Activated naive CD4-positive, alpha-beta T cell treated with Interleukin-2 at 50 U/mL for 16 hours (primary cell): ENCODE measurements at regions not wholly inside any gene's neighbourhood (a gene's known extent, or its start where the extent isn't known, plus 50 kb on each side); places are given as distances from the start of the nearest gene placed in this dataset.
"Not testable (repeated sequence)": the region's sequence is repeated elsewhere in the genome, so short reads cannot be mapped to it uniquely, and the experiment has no call there.

Experiments used
- DNase-seq: peaks from one replicate; pipeline ENCODE4 v3.0.0-alpha.2; 2020

GRCh38 chr21:24693779-24694178, 913.5 kb downstream of the MRPL39 start:
- no peak for DNase-seq

- no peak for DNase-seq
These were observed 925.8 kb downstream of the MRPL39 start for GRCh38 chr21:24681456-24681855.

GRCh38 chr21:24671901-24672300, 935.4 kb downstream of the MRPL39 start:
- no peak for DNase-seq

GRCh38 chr21:24658926-24659325, 948.4 kb downstream of the MRPL39 start:
- no peak for DNase-seq

GRCh38 chr21:24658026-24658425, 949.3 kb downstream of the MRPL39 start:
- no peak for DNase-seq

GRCh38 chr21:24649691-24650090, 957.6 kb downstream of the MRPL39 start:
- no peak for DNase-seq

GRCh38 chr21:24636696-24637095, 970.6 kb downstream of the MRPL39 start:
- no peak for DNase-seq

- no peak for DNase-seq
These were observed 972.5 kb downstream of the MRPL39 start for GRCh38 chr21:24634749-24635148.

- DNase-seq: no peak
These were observed 978.7 kb downstream of the MRPL39 start for GRCh38 chr21:24628536-24628935.

GRCh38 chr21:24628046-24628445, 979.2 kb downstream of the MRPL39 start:
- no peak for DNase-seq

GRCh38 chr21:24617819-24618218, 989.5 kb downstream of the MRPL39 start:
- DNase-seq: no peak

GRCh38 chr21:24594082-24594481, 1013.2 kb downstream of the MRPL39 start:
- DNase-seq: no peak

GRCh38 chr21:24590261-24590660, 1017.0 kb downstream of the MRPL39 start:
- no peak for DNase-seq

GRCh38 chr21:24583473-24583872, 1023.8 kb downstream of the MRPL39 start:
- DNase-seq: no peak

GRCh38 chr21:24577301-24577700, 1030.0 kb downstream of the MRPL39 start:
- no peak for DNase-seq

GRCh38 chr21:24561291-24561690, 1046.0 kb downstream of the MRPL39 start:
- no peak for DNase-seq

- DNase-seq: no peak
These were observed 1054.8 kb downstream of the MRPL39 start for GRCh38 chr21:24552491-24552890.

GRCh38 chr21:24545807-24546361, 1061.4 kb downstream of the MRPL39 start:
- no peak for DNase-seq

GRCh38 chr21:24514081-24514733, 1093.1 kb downstream of the MRPL39 start:
- no peak for DNase-seq

- no peak for DNase-seq
These were observed 1098.2 kb downstream of the MRPL39 start for GRCh38 chr21:24509131-24509530.

GRCh38 chr21:24486973-24487372, 1120.3 kb downstream of the MRPL39 start:
- no peak for DNase-seq

GRCh38 chr21:24483361-24483760, 1123.9 kb downstream of the MRPL39 start:
- not testable (repeated sequence) for DNase-seq

GRCh38 chr21:24470852-24471251, 1136.4 kb downstream of the MRPL39 start:
- DNase-seq: no peak

GRCh38 chr21:24456358-24456757, 1150.9 kb downstream of the MRPL39 start:
- no peak for DNase-seq

GRCh38 chr21:24450119-24450518, 1157.2 kb downstream of the MRPL39 start:
- no peak for DNase-seq
